Lower leg skin (tissue), 3 donors: ENCODE measurements at regions not wholly inside any gene's neighbourhood (a gene's known extent, or its start where the extent isn't known, plus 50 kb on each side); places are given as distances from the start of the nearest gene placed in this dataset.

Experiments used
- CTCF ChIP-seq, 3 donors: fragments of 450-650 bp; IDR thresholded peaks; one replicate each; pipeline ENCODE4 v1.5.1; 2016; ENCODE audit warnings: antibody characterized with exemption in 3 of 3, mild to moderate bottlenecking in 3 of 3, moderate library complexity in 2 of 3
- POLR2A ChIP-seq, 2 donors: fragments of 450-650 bp; IDR thresholded peaks; one replicate each; pipeline ENCODE4 v1.6.1; 2016 to 2017; ENCODE audit warnings: antibody characterized with exemption in 2 of 2, mild to moderate bottlenecking in 1 of 2, moderate library complexity in 1 of 2

- no peak for TF ChIP-seq CTCF (IDR thresholded peaks at IDR 0.05)
- no peak for TF ChIP-seq POLR2A (IDR thresholded peaks at IDR 0.05)
These were observed 248.7 kb downstream of the RFPL4B start for GRCh38 chr6:112595841-112596240.
